GM12891 (cell line): ENCODE measurements at regions not wholly inside any gene's neighbourhood (a gene's known extent, or its start where the extent isn't known, plus 50 kb on each side); places are given as distances from the start of the nearest gene placed in this dataset.

ENCODE experiments used
- POLR2A ChIP-seq: IDR thresholded peaks from 2 replicates; pipeline ENCODE4 v1.6.1; 2011; ENCODE audit warnings: low read depth, low read length, control low read depth
- SPI1 ChIP-seq: IDR thresholded peaks from 2 replicates; pipeline ENCODE4 v1.6.1; 2011; ENCODE audit warnings: low read depth, low read length, control low read depth
- TAF1 ChIP-seq: IDR thresholded peaks from 2 replicates; pipeline ENCODE4 v1.6.1; 2011; ENCODE audit warnings: low read depth, low read length, control low read depth

DNA sequence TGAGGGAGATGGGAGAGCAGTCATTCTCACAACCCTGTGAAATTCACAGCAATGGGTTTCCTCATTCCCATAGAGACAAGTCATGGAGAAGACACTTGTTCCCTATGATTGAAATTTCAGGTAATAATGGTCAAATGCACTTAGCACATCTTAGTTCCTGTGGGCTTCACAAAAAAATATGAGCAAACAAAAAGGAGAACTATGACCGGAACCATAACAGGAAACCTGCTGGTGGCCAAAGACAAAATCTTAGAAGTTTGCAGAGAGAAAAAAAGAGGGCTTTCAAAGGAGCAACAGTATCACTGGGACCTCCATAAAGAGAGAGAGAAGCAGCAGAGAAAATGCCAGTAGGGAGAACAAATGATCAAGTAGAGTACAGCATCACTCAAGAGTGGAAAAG, 138.9 kb upstream of the APCDD1 start:
- TF ChIP-seq SPI1 (no peak), POLR2A (no peak), TAF1 (no peak)
